Uterus (tissue), 2 donors: ENCODE measurements at regions not wholly inside any gene's neighbourhood (a gene's known extent, or its start where the extent isn't known, plus 50 kb on each side); places are given as distances from the start of the nearest gene placed in this dataset.

Experiments
- CTCF ChIP-seq, 4 experiments: fragments of 200-600 bp in 2 of 4; fragments of 450-650 bp in 2 of 4; sonication (generic) in 2 of 4; IDR thresholded peaks; one replicate each; pipeline ENCODE4 v1.5.1; 2016 to 2019; ENCODE audit warnings: antibody characterized with exemption in 4 of 4, mild to moderate bottlenecking in 2 of 4, moderate library complexity in 1 of 4
- POLR2A ChIP-seq, 2 donors: fragments of 450-650 bp; IDR thresholded peaks; one replicate each; pipeline ENCODE4 v1.6.1; 2016; ENCODE audit warnings: antibody characterized with exemption in 2 of 2, mild to moderate bottlenecking in 1 of 2, moderate library complexity in 1 of 2

- no peak for TF ChIP-seq POLR2A (IDR thresholded peaks at IDR 0.05)
- no peak for TF ChIP-seq CTCF (IDR thresholded peaks at IDR 0.05)
These were observed 109.5 kb upstream of the TOP3B start for GRCh38 chr22:22092101-22092500.
